ENCODE measurements at regions not wholly inside any gene's neighbourhood (a gene's known extent, or its start where the extent isn't known, plus 50 kb on each side); places are given as distances from the start of the nearest gene placed in this dataset.
"Not testable (repeated sequence)": the region's sequence is repeated elsewhere in the genome, so short reads cannot be mapped to it uniquely, and the experiment has no call there.

GRCh38 chr3:139216958-139217357 lies 126.9 kb upstream of the MRPS22 start:
- no peak for FAIRE-seq
- DNase-seq (ENCODE audit: insufficient read length, low spot score): no peak
- TF ChIP-seq POLR2A (IDR thresholded peaks at IDR 0.05; ENCODE audit: low read depth, low read length): no peak

GRCh38 chr3:139217633-139218032 lies 126.2 kb upstream of the MRPS22 start:
- no peak for TF ChIP-seq POLR2A (IDR thresholded peaks at IDR 0.05; ENCODE audit: low read depth, low read length)
- FAIRE-seq: no peak
- no peak for DNase-seq (ENCODE audit: insufficient read length, low spot score)

- TF ChIP-seq POLR2A (IDR thresholded peaks at IDR 0.05; ENCODE audit: low read depth, low read length): no peak
- FAIRE-seq (no peak), DNase-seq (ENCODE audit: insufficient read length, low spot score) (no peak)
Measured at GRCh38 chr3:139218046-139218445, 125.8 kb upstream of the MRPS22 start.

- no peak for TF ChIP-seq POLR2A (IDR thresholded peaks at IDR 0.05; ENCODE audit: low read depth, low read length)
- no peak for DNase-seq (ENCODE audit: insufficient read length, low spot score)
- FAIRE-seq: no peak
Measured at GRCh38 chr3:139219463-139219862, 124.4 kb upstream of the MRPS22 start.

GRCh38 chr3:139222100-139222657 lies 121.6 kb upstream of the MRPS22 start:
- no peak for FAIRE-seq

GRCh38 chr3:139225548-139225947 lies 118.3 kb upstream of the MRPS22 start:
- no peak for FAIRE-seq
- no peak for TF ChIP-seq POLR2A (IDR thresholded peaks at IDR 0.05; ENCODE audit: low read depth, low read length)
- no peak for DNase-seq (ENCODE audit: insufficient read length, low spot score)

More at GRCh38 chr3:139222100-139222657, 121.6 kb upstream of the MRPS22 start:
- TF ChIP-seq POLR2A (IDR thresholded peaks at IDR 0.05; ENCODE audit: low read depth, low read length): no peak
- no peak for DNase-seq (ENCODE audit: insufficient read length, low spot score)

GRCh38 chr3:139226731-139227130 lies 117.1 kb upstream of the MRPS22 start:
- no peak for FAIRE-seq
- no peak for TF ChIP-seq POLR2A (IDR thresholded peaks at IDR 0.05; ENCODE audit: low read depth, low read length)
- DNase-seq (ENCODE audit: insufficient read length, low spot score): no peak

GRCh38 chr3:139227165-139227564 lies 116.7 kb upstream of the MRPS22 start:
- DNase-seq (ENCODE audit: insufficient read length, low spot score): no peak
- FAIRE-seq: no peak
- no peak for TF ChIP-seq POLR2A (IDR thresholded peaks at IDR 0.05; ENCODE audit: low read depth, low read length)

- DNase-seq (ENCODE audit: insufficient read length, low spot score) (no peak), FAIRE-seq (no peak)
- TF ChIP-seq POLR2A (IDR thresholded peaks at IDR 0.05; ENCODE audit: low read depth, low read length): no peak
Measured at GRCh38 chr3:139227827-139228226, 116.0 kb upstream of the MRPS22 start.

- no peak for DNase-seq (ENCODE audit: insufficient read length, low spot score)
- TF ChIP-seq POLR2A (IDR thresholded peaks at IDR 0.05; ENCODE audit: low read depth, low read length): no peak
- FAIRE-seq: no peak
Measured at GRCh38 chr3:139230391-139230790, 113.4 kb upstream of the MRPS22 start.

- FAIRE-seq (no peak), DNase-seq (ENCODE audit: insufficient read length, low spot score) (no peak)
- no peak for TF ChIP-seq POLR2A (IDR thresholded peaks at IDR 0.05; ENCODE audit: low read depth, low read length)
Measured at GRCh38 chr3:139231555-139232281, 112.1 kb upstream of the MRPS22 start.

GRCh38 chr3:139232341-139232740 lies 111.5 kb upstream of the MRPS22 start:
- not testable (repeated sequence) for DNase-seq (ENCODE audit: insufficient read length, low spot score); FAIRE-seq

- DNase-seq (ENCODE audit: insufficient read length, low spot score) (no peak), FAIRE-seq (no peak)
- no peak for TF ChIP-seq POLR2A (IDR thresholded peaks at IDR 0.05; ENCODE audit: low read depth, low read length)
Measured at GRCh38 chr3:139234491-139234890, 109.3 kb upstream of the MRPS22 start.

- DNase-seq (ENCODE audit: insufficient read length, low spot score) (no peak), FAIRE-seq (no peak)
- no peak for TF ChIP-seq POLR2A (IDR thresholded peaks at IDR 0.05; ENCODE audit: low read depth, low read length)
Measured at GRCh38 chr3:139235192-139235591, 108.6 kb upstream of the MRPS22 start.

GRCh38 chr3:139236336-139236735 lies 107.5 kb upstream of the MRPS22 start:
- FAIRE-seq (no peak), DNase-seq (ENCODE audit: insufficient read length, low spot score) (no peak)

More at GRCh38 chr3:139236336-139236735, 107.5 kb upstream of the MRPS22 start:
- no peak for TF ChIP-seq POLR2A (IDR thresholded peaks at IDR 0.05; ENCODE audit: low read depth, low read length)
